ENCODE measurements at regions not wholly inside any gene's neighbourhood (a gene's known extent, or its start where the extent isn't known, plus 50 kb on each side); places are given as distances from the start of the nearest gene placed in this dataset.

DNA sequence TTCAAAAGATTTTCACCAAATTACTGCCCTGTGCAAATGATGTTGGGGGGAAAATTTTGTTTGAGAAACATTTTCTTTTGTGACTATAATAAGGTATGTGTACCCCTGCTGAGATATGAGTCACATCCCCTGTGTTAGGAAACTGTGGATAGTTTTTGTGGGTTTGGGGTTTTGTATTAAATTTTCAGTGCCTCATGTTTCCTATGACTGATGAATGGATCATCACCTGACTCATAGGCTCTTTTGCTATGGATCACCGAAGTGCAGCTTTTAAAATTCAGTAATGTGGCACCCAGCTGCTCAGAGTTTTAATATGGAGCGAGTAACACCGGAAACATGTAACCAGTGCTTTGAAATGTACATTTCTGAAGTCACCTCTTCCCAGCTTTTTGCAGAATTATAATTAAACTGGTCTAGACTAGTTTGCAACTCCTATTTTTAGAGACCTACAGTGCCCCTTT lies 167.4 kb upstream of the HMGA2 start:
- Mint-ChIP-seq H3K4me3 (ENCODE audit: low read depth) (no peak overlapping the region), H3K27ac (no peak overlapping the region), H3K9me3 (ENCODE audit: low read depth) (no peaks in the 10 kb centered on the region), H3K27me3 (peaks cover 4% of the 10 kb centered on the region), H3K36me3 (ENCODE audit: insufficient read depth) (no peaks in the 10 kb centered on the region), H3K4me1 (ENCODE audit: low read depth) (peaks cover 14% of the 10 kb centered on the region)
- TF ChIP-seq, protein P1, sequence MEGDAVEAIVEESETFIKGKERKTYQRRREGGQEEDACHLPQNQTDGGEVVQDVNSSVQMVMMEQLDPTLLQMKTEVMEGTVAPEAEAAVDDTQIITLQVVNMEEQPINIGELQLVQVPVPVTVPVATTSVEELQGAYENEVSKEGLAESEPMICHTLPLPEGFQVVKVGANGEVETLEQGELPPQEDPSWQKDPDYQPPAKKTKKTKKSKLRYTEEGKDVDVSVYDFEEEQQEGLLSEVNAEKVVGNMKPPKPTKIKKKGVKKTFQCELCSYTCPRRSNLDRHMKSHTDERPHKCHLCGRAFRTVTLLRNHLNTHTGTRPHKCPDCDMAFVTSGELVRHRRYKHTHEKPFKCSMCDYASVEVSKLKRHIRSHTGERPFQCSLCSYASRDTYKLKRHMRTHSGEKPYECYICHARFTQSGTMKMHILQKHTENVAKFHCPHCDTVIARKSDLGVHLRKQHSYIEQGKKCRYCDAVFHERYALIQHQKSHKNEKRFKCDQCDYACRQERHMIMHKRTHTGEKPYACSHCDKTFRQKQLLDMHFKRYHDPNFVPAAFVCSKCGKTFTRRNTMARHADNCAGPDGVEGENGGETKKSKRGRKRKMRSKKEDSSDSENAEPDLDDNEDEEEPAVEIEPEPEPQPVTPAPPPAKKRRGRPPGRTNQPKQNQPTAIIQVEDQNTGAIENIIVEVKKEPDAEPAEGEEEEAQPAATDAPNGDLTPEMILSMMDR (IDR thresholded peaks at IDR 0.05; ENCODE audit: unreplicated experiment) = no peak
- no peak for DNase-seq (ENCODE audit: low spot score, unreplicated experiment)

- peaks cover 4% of the 10 kb centered on the region for H3K27me3 Mint-ChIP-seq
- no peaks in the 10 kb centered on the region for H3K36me3 Mint-ChIP-seq (ENCODE audit: insufficient read depth)
- TF ChIP-seq, protein P1 (IDR thresholded peaks at IDR 0.05; ENCODE audit: unreplicated experiment) = no peak
- H3K27ac Mint-ChIP-seq = no peak overlapping the region
- no peak overlapping the region for H3K4me3 Mint-ChIP-seq (ENCODE audit: low read depth)
- no peaks in the 10 kb centered on the region for H3K9me3 Mint-ChIP-seq (ENCODE audit: low read depth)
- DNase-seq (ENCODE audit: low spot score, unreplicated experiment) = no peak
- peaks cover 14% of the 10 kb centered on the region for H3K4me1 Mint-ChIP-seq (ENCODE audit: low read depth)
These were observed 166.6 kb upstream of the HMGA2 start for GRCh38 chr12:65657635-65658034.

DNA sequence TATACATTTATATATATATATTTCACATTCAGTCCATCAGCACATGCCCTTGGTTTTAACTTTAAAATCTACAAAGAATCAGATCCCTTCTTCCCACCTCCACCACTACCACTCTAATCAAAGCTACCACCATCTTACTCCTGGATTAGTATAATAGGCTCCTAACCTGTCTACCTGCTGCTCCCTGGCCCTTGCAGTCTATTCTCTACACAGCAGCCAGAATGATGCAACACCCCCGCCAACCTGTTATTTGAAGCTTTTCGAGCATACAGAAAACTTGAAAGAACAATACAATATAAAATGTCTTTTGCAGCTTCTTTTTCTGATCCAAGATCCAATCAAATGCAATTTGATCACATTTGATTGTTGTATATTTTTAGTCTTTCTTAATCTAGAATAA lies 165.9 kb upstream of the HMGA2 start:
- no peak for DNase-seq (ENCODE audit: low spot score, unreplicated experiment)
- Mint-ChIP-seq H3K4me3 (ENCODE audit: low read depth) (no peak overlapping the region), H3K27ac (no peak overlapping the region), H3K27me3 (peaks cover 4% of the 10 kb centered on the region), H3K36me3 (ENCODE audit: insufficient read depth) (no peaks in the 10 kb centered on the region), H3K9me3 (ENCODE audit: low read depth) (no peaks in the 10 kb centered on the region), H3K4me1 (ENCODE audit: low read depth) (peaks cover 14% of the 10 kb centered on the region)
- TF ChIP-seq, protein P1 (IDR thresholded peaks at IDR 0.05; ENCODE audit: unreplicated experiment) = no peak

- peaks cover 7% of the 10 kb centered on the region for H3K9me3 Mint-ChIP-seq (ENCODE audit: low read depth)
- peaks cover 4% of the 10 kb centered on the region for H3K27me3 Mint-ChIP-seq
- TF ChIP-seq, protein P1 (IDR thresholded peaks at IDR 0.05; ENCODE audit: unreplicated experiment) = no peak
These were observed 164.6 kb upstream of the HMGA2 start for GRCh38 chr12:65659681-65660080.

GRCh38 chr12:65660096-65660495 lies 164.2 kb upstream of the HMGA2 start:
- H3K27me3 Mint-ChIP-seq = peaks cover 4% of the 10 kb centered on the region
- peaks cover 7% of the 10 kb centered on the region for H3K4me1 Mint-ChIP-seq (ENCODE audit: low read depth)
- no peak overlapping the region for H3K4me3 Mint-ChIP-seq (ENCODE audit: low read depth)
- TF ChIP-seq, protein P1 (IDR thresholded peaks at IDR 0.05; ENCODE audit: unreplicated experiment) = no peak
- no peak overlapping the region for H3K27ac Mint-ChIP-seq
- no peak for DNase-seq (ENCODE audit: low spot score, unreplicated experiment)
- H3K9me3 Mint-ChIP-seq (ENCODE audit: low read depth) = peaks cover 11% of the 10 kb centered on the region
- no peaks in the 10 kb centered on the region for H3K36me3 Mint-ChIP-seq (ENCODE audit: insufficient read depth)

More at GRCh38 chr12:65659681-65660080, 164.6 kb upstream of the HMGA2 start:
- Mint-ChIP-seq H3K36me3 (ENCODE audit: insufficient read depth) (no peaks in the 10 kb centered on the region), H3K4me3 (ENCODE audit: low read depth) (no peak overlapping the region), H3K4me1 (ENCODE audit: low read depth) (peaks cover 10% of the 10 kb centered on the region), H3K27ac (no peak overlapping the region)
- no peak for DNase-seq (ENCODE audit: low spot score, unreplicated experiment)
